ENCODE measurements at regions not wholly inside any gene's neighbourhood (a gene's known extent, or its start where the extent isn't known, plus 50 kb on each side); places are given as distances from the start of the nearest gene placed in this dataset.

GRCh38 chr15:79192462-79193036, 90.0 kb upstream of the ANKRD34C start:
- no peaks in the 10 kb centered on the region for H3K9me3 ChIP-seq
- H3K9ac ChIP-seq, result no peak overlapping the region
- no peaks in the 10 kb centered on the region for H3K27me3 ChIP-seq
- H4K20me1 ChIP-seq, result no peaks in the 10 kb centered on the region
- no peaks in the 10 kb centered on the region for H3K36me3 ChIP-seq
- no peak for TF ChIP-seq Cebpa-rat (IDR thresholded peaks at IDR 0.05)
- H3K4me2 ChIP-seq, result no peak overlapping the region
- no peak overlapping the region for H3K4me3 ChIP-seq
- peaks cover 7% of the 10 kb centered on the region for H3K4me1 ChIP-seq
- H3K27ac ChIP-seq, result no peak overlapping the region

GRCh38 chr15:79190093-79190492, 92.4 kb upstream of the ANKRD34C start:
- Histone ChIP-seq H3K36me3 (no peaks in the 10 kb centered on the region), H3K27me3 (no peaks in the 10 kb centered on the region), H3K27ac (no peak overlapping the region), H3K4me2 (no peak overlapping the region), H3K9me3 (no peaks in the 10 kb centered on the region), H4K20me1 (no peaks in the 10 kb centered on the region), H3K9ac (no peak overlapping the region), H3K4me3 (no peak overlapping the region), H3K4me1 (peaks cover 16% of the 10 kb centered on the region)
- TF ChIP-seq Cebpa-rat (IDR thresholded peaks at IDR 0.05), result no peak

GRCh38 chr15:79186616-79187015, 95.9 kb upstream of the ANKRD34C start:
- TF ChIP-seq Cebpa-rat (IDR thresholded peaks at IDR 0.05), result no peak
- Histone ChIP-seq H3K27me3 (no peaks in the 10 kb centered on the region), H3K4me3 (no peak overlapping the region), H3K9ac (no peak overlapping the region), H3K9me3 (no peaks in the 10 kb centered on the region), H3K4me2 (no peak overlapping the region), H3K36me3 (no peaks in the 10 kb centered on the region), H3K27ac (no peak overlapping the region), H3K4me1 (peaks cover 10% of the 10 kb centered on the region), H4K20me1 (no peaks in the 10 kb centered on the region)

GRCh38 chr15:79185199-79185598, 94.6 kb upstream of the RASGRF1 start:
- Histone ChIP-seq H3K4me3 (no peak overlapping the region), H3K27me3 (no peaks in the 10 kb centered on the region), H4K20me1 (no peaks in the 10 kb centered on the region), H3K9ac (no peak overlapping the region), H3K9me3 (no peaks in the 10 kb centered on the region), H3K4me2 (peak overlapping the region; percentile 34), H3K36me3 (no peaks in the 10 kb centered on the region), H3K27ac (no peak overlapping the region), H3K4me1 (peaks cover 10% of the 10 kb centered on the region)
- TF ChIP-seq Cebpa-rat (IDR thresholded peaks at IDR 0.05), result no peak

GRCh38 chr15:79184465-79184892, 93.9 kb upstream of the RASGRF1 start:
- no peak overlapping the region for H3K4me3 ChIP-seq
- H3K4me2 ChIP-seq, result no peak overlapping the region
- no peaks in the 10 kb centered on the region for H4K20me1 ChIP-seq
- no peaks in the 10 kb centered on the region for H3K9me3 ChIP-seq
- H3K36me3 ChIP-seq, result no peaks in the 10 kb centered on the region
- H3K4me1 ChIP-seq, result peaks cover 10% of the 10 kb centered on the region
- H3K27ac ChIP-seq, result no peak overlapping the region
- TF ChIP-seq Cebpa-rat (IDR thresholded peaks at IDR 0.05), result no peak
- H3K9ac ChIP-seq, result no peak overlapping the region
- no peaks in the 10 kb centered on the region for H3K27me3 ChIP-seq

GRCh38 chr15:79180318-79180717, 89.7 kb upstream of the RASGRF1 start:
- H4K20me1 ChIP-seq, result no peaks in the 10 kb centered on the region
- no peak overlapping the region for H3K4me2 ChIP-seq
- H3K27ac ChIP-seq, result no peak overlapping the region
- no peaks in the 10 kb centered on the region for H3K9me3 ChIP-seq
- peaks cover 4% of the 10 kb centered on the region for H3K4me1 ChIP-seq
- no peak overlapping the region for H3K9ac ChIP-seq
- H3K27me3 ChIP-seq, result no peaks in the 10 kb centered on the region
- no peaks in the 10 kb centered on the region for H3K36me3 ChIP-seq
- H3K4me3 ChIP-seq, result no peak overlapping the region
- TF ChIP-seq Cebpa-rat (IDR thresholded peaks at IDR 0.05), result no peak

GRCh38 chr15:79179597-79179996, 89.0 kb upstream of the RASGRF1 start:
- H3K27ac ChIP-seq, result no peak overlapping the region
- H3K36me3 ChIP-seq, result no peaks in the 10 kb centered on the region
- H3K4me1 ChIP-seq, result no peaks in the 10 kb centered on the region
- H3K27me3 ChIP-seq, result no peaks in the 10 kb centered on the region
- no peak for TF ChIP-seq Cebpa-rat (IDR thresholded peaks at IDR 0.05)
- H4K20me1 ChIP-seq, result no peaks in the 10 kb centered on the region
- no peak overlapping the region for H3K9ac ChIP-seq
- H3K4me2 ChIP-seq, result no peak overlapping the region
- no peak overlapping the region for H3K4me3 ChIP-seq
- H3K9me3 ChIP-seq, result no peaks in the 10 kb centered on the region

GRCh38 chr15:79179108-79179561, 88.6 kb upstream of the RASGRF1 start:
- Histone ChIP-seq H3K4me3 (no peak overlapping the region), H3K9ac (no peak overlapping the region), H3K36me3 (no peaks in the 10 kb centered on the region), H3K27me3 (no peaks in the 10 kb centered on the region), H3K27ac (no peak overlapping the region), H3K9me3 (no peaks in the 10 kb centered on the region), H3K4me1 (no peaks in the 10 kb centered on the region), H4K20me1 (no peaks in the 10 kb centered on the region), H3K4me2 (no peak overlapping the region)
- TF ChIP-seq Cebpa-rat (IDR thresholded peaks at IDR 0.05), result no peak

- H3K4me3 ChIP-seq, result no peak overlapping the region
- H3K9me3 ChIP-seq, result no peaks in the 10 kb centered on the region
- no peaks in the 10 kb centered on the region for H4K20me1 ChIP-seq
- H3K4me2 ChIP-seq, result no peak overlapping the region
- H3K36me3 ChIP-seq, result no peaks in the 10 kb centered on the region
- H3K4me1 ChIP-seq, result no peaks in the 10 kb centered on the region
- H3K27ac ChIP-seq, result no peak overlapping the region
- no peaks in the 10 kb centered on the region for H3K27me3 ChIP-seq
- TF ChIP-seq Cebpa-rat (IDR thresholded peaks at IDR 0.05), result no peak
- no peak overlapping the region for H3K9ac ChIP-seq
Measured at GRCh38 chr15:79178594-79178993, 88.0 kb upstream of the RASGRF1 start.

- Histone ChIP-seq H3K9me3 (no peaks in the 10 kb centered on the region), H3K36me3 (no peaks in the 10 kb centered on the region), H3K27ac (no peak overlapping the region), H3K4me2 (no peak overlapping the region), H3K27me3 (no peaks in the 10 kb centered on the region), H3K9ac (no peak overlapping the region), H3K4me3 (no peak overlapping the region), H4K20me1 (no peaks in the 10 kb centered on the region), H3K4me1 (no peaks in the 10 kb centered on the region)
- no peak for TF ChIP-seq Cebpa-rat (IDR thresholded peaks at IDR 0.05)
Measured at GRCh38 chr15:79176151-79176550, 85.6 kb upstream of the RASGRF1 start.

Measured in BLaER1 (cell line).